ENCODE measurements at regions not wholly inside any gene's neighbourhood (a gene's known extent, or its start where the extent isn't known, plus 50 kb on each side); places are given as distances from the start of the nearest gene placed in this dataset.

GRCh38 chr6:40907198-40907701 lies 131.8 kb downstream of the UNC5CL start:
- peaks cover 2% of the 10 kb centered on the region for H3K36me3 Mint-ChIP-seq
- no peaks in the 10 kb centered on the region for H3K4me1 Mint-ChIP-seq (ENCODE audit: low read depth)
- no peak overlapping the region for H3K27ac Mint-ChIP-seq
- H3K4me3 Mint-ChIP-seq: no peak overlapping the region
- no peaks in the 10 kb centered on the region for H3K9me3 Mint-ChIP-seq (ENCODE audit: low read depth)
- peaks cover 3% of the 10 kb centered on the region for H3K27me3 Mint-ChIP-seq

GRCh38 chr6:40906759-40907158 lies 132.3 kb downstream of the UNC5CL start:
- H3K4me3 Mint-ChIP-seq: no peak overlapping the region
- no peaks in the 10 kb centered on the region for H3K4me1 Mint-ChIP-seq (ENCODE audit: low read depth)
- no peak overlapping the region for H3K27ac Mint-ChIP-seq
- peaks cover 2% of the 10 kb centered on the region for H3K36me3 Mint-ChIP-seq
- no peaks in the 10 kb centered on the region for H3K9me3 Mint-ChIP-seq (ENCODE audit: low read depth)
- peaks cover 3% of the 10 kb centered on the region for H3K27me3 Mint-ChIP-seq

- Mint-ChIP-seq H3K36me3 (peaks cover 2% of the 10 kb centered on the region), H3K4me1 (ENCODE audit: low read depth) (no peaks in the 10 kb centered on the region), H3K4me3 (no peak overlapping the region), H3K27ac (no peak overlapping the region), H3K9me3 (ENCODE audit: low read depth) (no peaks in the 10 kb centered on the region), H3K27me3 (peaks cover 3% of the 10 kb centered on the region)
Observed at GRCh38 chr6:40904583-40905194, 134.3 kb downstream of the UNC5CL start.

GRCh38 chr6:40903456-40903855 lies 135.6 kb downstream of the UNC5CL start:
- H3K4me3 Mint-ChIP-seq: no peak overlapping the region
- H3K9me3 Mint-ChIP-seq (ENCODE audit: low read depth): no peaks in the 10 kb centered on the region
- no peaks in the 10 kb centered on the region for H3K4me1 Mint-ChIP-seq (ENCODE audit: low read depth)
- peaks cover 2% of the 10 kb centered on the region for H3K36me3 Mint-ChIP-seq
- H3K27ac Mint-ChIP-seq: no peak overlapping the region
- H3K27me3 Mint-ChIP-seq: peaks cover 3% of the 10 kb centered on the region

GRCh38 chr6:40901322-40902055 lies 137.5 kb downstream of the UNC5CL start:
- Mint-ChIP-seq H3K36me3 (peaks cover 2% of the 10 kb centered on the region), H3K27ac (no peak overlapping the region), H3K9me3 (ENCODE audit: low read depth) (no peaks in the 10 kb centered on the region), H3K4me1 (ENCODE audit: low read depth) (no peaks in the 10 kb centered on the region), H3K27me3 (peaks cover 3% of the 10 kb centered on the region), H3K4me3 (no peak overlapping the region)

GRCh38 chr6:40900791-40901190 lies 138.2 kb downstream of the UNC5CL start:
- Mint-ChIP-seq H3K9me3 (ENCODE audit: low read depth) (no peaks in the 10 kb centered on the region), H3K27ac (no peak overlapping the region), H3K36me3 (peaks cover 2% of the 10 kb centered on the region), H3K4me3 (no peak overlapping the region), H3K4me1 (ENCODE audit: low read depth) (no peaks in the 10 kb centered on the region), H3K27me3 (peaks cover 3% of the 10 kb centered on the region)

GRCh38 chr6:40899684-40900155 lies 139.3 kb downstream of the UNC5CL start:
- H3K9me3 Mint-ChIP-seq (ENCODE audit: low read depth): no peaks in the 10 kb centered on the region
- peaks cover 3% of the 10 kb centered on the region for H3K27me3 Mint-ChIP-seq
- no peaks in the 10 kb centered on the region for H3K4me1 Mint-ChIP-seq (ENCODE audit: low read depth)
- no peaks in the 10 kb centered on the region for H3K36me3 Mint-ChIP-seq
- no peak overlapping the region for H3K4me3 Mint-ChIP-seq
- no peak overlapping the region for H3K27ac Mint-ChIP-seq

- H3K27me3 Mint-ChIP-seq: no peaks in the 10 kb centered on the region
- H3K27ac Mint-ChIP-seq: no peak overlapping the region
Observed at GRCh38 chr6:40898073-40898472, 140.9 kb downstream of the UNC5CL start.

GRCh38 chr6:40897390-40898003 lies 141.5 kb downstream of the UNC5CL start:
- Mint-ChIP-seq H3K4me3 (no peak overlapping the region), H3K27me3 (no peaks in the 10 kb centered on the region), H3K4me1 (ENCODE audit: low read depth) (no peaks in the 10 kb centered on the region), H3K9me3 (ENCODE audit: low read depth) (no peaks in the 10 kb centered on the region), H3K27ac (no peak overlapping the region), H3K36me3 (no peaks in the 10 kb centered on the region)

More at GRCh38 chr6:40898073-40898472, 140.9 kb downstream of the UNC5CL start:
- Mint-ChIP-seq H3K4me1 (ENCODE audit: low read depth) (no peaks in the 10 kb centered on the region), H3K36me3 (no peaks in the 10 kb centered on the region), H3K4me3 (no peak overlapping the region), H3K9me3 (ENCODE audit: low read depth) (no peaks in the 10 kb centered on the region)

GRCh38 chr6:40896696-40897095 lies 142.3 kb downstream of the UNC5CL start:
- Mint-ChIP-seq H3K9me3 (ENCODE audit: low read depth) (no peaks in the 10 kb centered on the region), H3K27me3 (no peaks in the 10 kb centered on the region), H3K27ac (no peak overlapping the region), H3K36me3 (peaks cover 2% of the 10 kb centered on the region), H3K4me3 (no peak overlapping the region), H3K4me1 (ENCODE audit: low read depth) (no peaks in the 10 kb centered on the region)

GRCh38 chr6:40894962-40895799 lies 143.8 kb downstream of the UNC5CL start:
- Mint-ChIP-seq H3K27me3 (no peaks in the 10 kb centered on the region), H3K27ac (no peak overlapping the region), H3K9me3 (ENCODE audit: low read depth) (no peaks in the 10 kb centered on the region), H3K4me1 (ENCODE audit: low read depth) (no peaks in the 10 kb centered on the region), H3K4me3 (no peak overlapping the region), H3K36me3 (peaks cover 2% of the 10 kb centered on the region)

- H3K4me3 Mint-ChIP-seq: no peak overlapping the region
- no peak overlapping the region for H3K27ac Mint-ChIP-seq
- H3K27me3 Mint-ChIP-seq: no peaks in the 10 kb centered on the region
- H3K9me3 Mint-ChIP-seq (ENCODE audit: low read depth): no peaks in the 10 kb centered on the region
- peaks cover 2% of the 10 kb centered on the region for H3K36me3 Mint-ChIP-seq
- H3K4me1 Mint-ChIP-seq (ENCODE audit: low read depth): no peaks in the 10 kb centered on the region
Observed at GRCh38 chr6:40893021-40893420, 146.0 kb downstream of the UNC5CL start.

GRCh38 chr6:40892223-40892622 lies 146.8 kb downstream of the UNC5CL start:
- H3K9me3 Mint-ChIP-seq (ENCODE audit: low read depth): no peaks in the 10 kb centered on the region
- H3K27ac Mint-ChIP-seq: no peak overlapping the region
- H3K4me1 Mint-ChIP-seq (ENCODE audit: low read depth): no peaks in the 10 kb centered on the region
- H3K36me3 Mint-ChIP-seq: peaks cover 2% of the 10 kb centered on the region
- no peak overlapping the region for H3K4me3 Mint-ChIP-seq
- H3K27me3 Mint-ChIP-seq: no peaks in the 10 kb centered on the region

GRCh38 chr6:40891686-40892085 lies 147.3 kb downstream of the UNC5CL start:
- Mint-ChIP-seq H3K9me3 (ENCODE audit: low read depth) (no peaks in the 10 kb centered on the region), H3K4me3 (no peak overlapping the region), H3K27ac (no peak overlapping the region), H3K27me3 (no peaks in the 10 kb centered on the region), H3K36me3 (peaks cover 2% of the 10 kb centered on the region), H3K4me1 (ENCODE audit: low read depth) (no peaks in the 10 kb centered on the region)

All from activated naive CD8-positive, alpha-beta T cell (primary cell).